ENCODE measurements at regions not wholly inside any gene's neighbourhood (a gene's known extent, or its start where the extent isn't known, plus 50 kb on each side); places are given as distances from the start of the nearest gene placed in this dataset.

DNA sequence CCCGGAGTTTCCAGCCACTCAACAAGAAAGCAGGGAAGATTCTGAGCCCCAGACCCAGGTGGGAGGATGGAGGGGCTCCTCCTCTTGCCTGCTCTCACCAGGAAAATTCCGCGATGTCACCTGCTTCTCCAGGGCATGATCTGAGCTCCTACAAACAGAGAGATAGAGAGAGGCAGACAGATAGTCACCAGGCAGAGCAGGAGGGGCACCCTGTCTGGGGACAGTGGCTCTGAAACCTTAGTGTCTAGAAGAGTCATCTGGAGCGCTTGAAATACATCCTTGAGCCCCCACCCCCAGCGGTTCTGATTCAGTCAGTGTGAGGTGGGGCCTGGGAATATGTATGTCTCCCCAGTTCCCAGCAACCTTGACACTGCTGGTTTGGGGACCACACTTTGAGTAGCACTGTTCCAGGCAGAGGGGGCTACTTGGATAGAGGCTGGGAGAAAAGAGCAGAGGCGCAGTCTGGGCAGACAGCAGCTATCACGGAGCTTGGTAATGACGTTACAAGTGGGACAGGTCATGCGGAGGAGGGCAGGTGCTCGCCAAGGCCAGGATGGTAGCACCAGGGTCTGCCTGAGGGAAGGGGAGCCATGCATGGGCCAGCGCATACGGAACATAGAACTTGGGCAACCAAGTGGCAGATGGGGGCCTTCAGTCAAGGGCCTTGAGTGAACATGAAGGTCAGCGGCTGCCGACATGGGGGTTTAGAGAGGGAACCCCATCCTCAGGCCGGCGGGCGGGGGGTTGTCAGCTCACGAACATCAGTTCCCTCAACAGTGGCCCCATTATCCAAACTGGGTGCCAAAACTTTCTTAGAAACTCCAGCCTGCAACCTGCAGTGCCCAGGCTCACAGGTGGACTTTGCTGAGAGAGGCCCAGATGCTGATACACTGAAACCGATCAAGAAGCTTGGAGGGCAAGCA is 60.9 kb upstream of the MYEOV start:
- H3K9me2 ChIP-seq (replicated peaks; ENCODE audit: insufficient read depth): no peaks in the 10 kb centered on the region
- H3K4me3 ChIP-seq: no peak overlapping the region
- H2AFZ ChIP-seq: no peak overlapping the region
- H3K4me1 ChIP-seq (ENCODE audit: insufficient read depth): no peaks in the 10 kb centered on the region
- no peak for DNase-seq (ENCODE audit: low spot score)
- H3K27me3 ChIP-seq: no peaks in the 10 kb centered on the region
- no peaks in the 10 kb centered on the region for H3K79me2 ChIP-seq
- TF ChIP-seq EZH2 (IDR thresholded peaks at IDR 0.05; ENCODE audit: borderline replicate concordance): no peak
- no peak for TF ChIP-seq EZH2phosphoT487 (IDR thresholded peaks at IDR 0.05; ENCODE audit: low read depth, severe bottlenecking, unreplicated experiment)
- TF ChIP-seq, protein P1, sequence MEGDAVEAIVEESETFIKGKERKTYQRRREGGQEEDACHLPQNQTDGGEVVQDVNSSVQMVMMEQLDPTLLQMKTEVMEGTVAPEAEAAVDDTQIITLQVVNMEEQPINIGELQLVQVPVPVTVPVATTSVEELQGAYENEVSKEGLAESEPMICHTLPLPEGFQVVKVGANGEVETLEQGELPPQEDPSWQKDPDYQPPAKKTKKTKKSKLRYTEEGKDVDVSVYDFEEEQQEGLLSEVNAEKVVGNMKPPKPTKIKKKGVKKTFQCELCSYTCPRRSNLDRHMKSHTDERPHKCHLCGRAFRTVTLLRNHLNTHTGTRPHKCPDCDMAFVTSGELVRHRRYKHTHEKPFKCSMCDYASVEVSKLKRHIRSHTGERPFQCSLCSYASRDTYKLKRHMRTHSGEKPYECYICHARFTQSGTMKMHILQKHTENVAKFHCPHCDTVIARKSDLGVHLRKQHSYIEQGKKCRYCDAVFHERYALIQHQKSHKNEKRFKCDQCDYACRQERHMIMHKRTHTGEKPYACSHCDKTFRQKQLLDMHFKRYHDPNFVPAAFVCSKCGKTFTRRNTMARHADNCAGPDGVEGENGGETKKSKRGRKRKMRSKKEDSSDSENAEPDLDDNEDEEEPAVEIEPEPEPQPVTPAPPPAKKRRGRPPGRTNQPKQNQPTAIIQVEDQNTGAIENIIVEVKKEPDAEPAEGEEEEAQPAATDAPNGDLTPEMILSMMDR (IDR thresholded peaks at IDR 0.05; ENCODE audit: poor library complexity): no peak
- H3K9me3 ChIP-seq (ENCODE audit: low read depth): no peaks in the 10 kb centered on the region
- H3K4me2 ChIP-seq: no peak overlapping the region
- no peaks in the 10 kb centered on the region for H4K20me1 ChIP-seq (ENCODE audit: insufficient read depth, poor library complexity, severe bottlenecking)
- no peak overlapping the region for H3K27ac ChIP-seq
- H3K36me3 ChIP-seq (replicated peaks; ENCODE audit: insufficient read depth, low read depth): no peaks in the 10 kb centered on the region
- 93% methylated on average over 19 of the region's 19 CpGs for WGBS (ENCODE audit: low lambda C conversion rate, missing lambda C conversion rate)

DNA sequence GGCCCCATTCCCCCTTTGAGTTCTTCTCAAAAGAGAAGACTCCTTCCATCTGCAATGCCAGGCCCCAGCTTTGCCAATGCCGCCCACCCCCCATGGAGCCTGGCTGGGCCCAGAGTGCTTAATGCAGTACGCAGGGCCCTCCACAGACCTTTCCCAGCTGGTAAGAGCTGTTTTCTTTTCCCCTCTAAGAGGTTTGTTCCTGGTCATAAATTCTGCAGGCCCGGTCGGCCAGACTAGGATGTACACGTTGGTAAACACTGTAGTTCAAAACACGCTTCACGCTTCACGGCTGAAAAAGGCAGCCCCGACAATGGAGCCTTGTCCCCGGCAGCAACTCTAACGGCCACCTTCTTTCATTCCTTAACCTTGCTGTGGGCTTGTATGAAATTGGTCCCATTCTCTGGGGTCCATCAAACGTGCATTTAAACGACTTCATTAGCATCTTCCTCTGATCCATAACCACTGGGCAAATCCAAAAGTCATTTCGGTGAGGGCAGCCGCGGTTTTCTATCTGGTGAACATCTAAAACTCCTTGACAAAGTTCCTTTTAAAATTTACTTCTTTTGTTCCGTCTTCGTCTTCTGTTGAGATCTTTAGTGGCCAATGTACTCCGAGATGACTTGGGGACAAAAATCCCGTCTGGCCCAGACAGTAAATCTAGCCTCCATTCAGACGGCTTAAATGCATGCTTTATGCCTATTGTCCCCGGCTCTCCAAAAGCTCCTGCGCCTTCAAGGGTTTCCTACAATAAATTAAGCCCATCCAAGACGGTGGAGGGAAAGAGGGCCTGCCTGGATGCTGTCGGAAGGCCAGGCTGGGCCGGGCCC is 60.0 kb upstream of the MYEOV start:
- WGBS (ENCODE audit: low lambda C conversion rate, missing lambda C conversion rate): 91% methylated on average over 26 of the region's 26 CpGs
- Histone ChIP-seq H3K4me2 (no peak overlapping the region), H3K4me3 (no peak overlapping the region), H3K9me2 (replicated peaks; ENCODE audit: insufficient read depth) (no peaks in the 10 kb centered on the region), H3K27ac (no peak overlapping the region), H3K27me3 (no peaks in the 10 kb centered on the region), H3K79me2 (no peaks in the 10 kb centered on the region), H3K36me3 (replicated peaks; ENCODE audit: insufficient read depth, low read depth) (no peaks in the 10 kb centered on the region), H2AFZ (no peak overlapping the region), H4K20me1 (ENCODE audit: insufficient read depth, poor library complexity, severe bottlenecking) (no peaks in the 10 kb centered on the region), H3K4me1 (ENCODE audit: insufficient read depth) (no peaks in the 10 kb centered on the region), H3K9me3 (ENCODE audit: low read depth) (no peaks in the 10 kb centered on the region)
- DNase-seq (ENCODE audit: low spot score): no peak
- TF ChIP-seq EZH2phosphoT487 (IDR thresholded peaks at IDR 0.05; ENCODE audit: low read depth, severe bottlenecking, unreplicated experiment) (no peak), EZH2 (IDR thresholded peaks at IDR 0.05; ENCODE audit: borderline replicate concordance) (no peak)
- TF ChIP-seq, protein P1 (IDR thresholded peaks at IDR 0.05; ENCODE audit: poor library complexity): no peak

DNA sequence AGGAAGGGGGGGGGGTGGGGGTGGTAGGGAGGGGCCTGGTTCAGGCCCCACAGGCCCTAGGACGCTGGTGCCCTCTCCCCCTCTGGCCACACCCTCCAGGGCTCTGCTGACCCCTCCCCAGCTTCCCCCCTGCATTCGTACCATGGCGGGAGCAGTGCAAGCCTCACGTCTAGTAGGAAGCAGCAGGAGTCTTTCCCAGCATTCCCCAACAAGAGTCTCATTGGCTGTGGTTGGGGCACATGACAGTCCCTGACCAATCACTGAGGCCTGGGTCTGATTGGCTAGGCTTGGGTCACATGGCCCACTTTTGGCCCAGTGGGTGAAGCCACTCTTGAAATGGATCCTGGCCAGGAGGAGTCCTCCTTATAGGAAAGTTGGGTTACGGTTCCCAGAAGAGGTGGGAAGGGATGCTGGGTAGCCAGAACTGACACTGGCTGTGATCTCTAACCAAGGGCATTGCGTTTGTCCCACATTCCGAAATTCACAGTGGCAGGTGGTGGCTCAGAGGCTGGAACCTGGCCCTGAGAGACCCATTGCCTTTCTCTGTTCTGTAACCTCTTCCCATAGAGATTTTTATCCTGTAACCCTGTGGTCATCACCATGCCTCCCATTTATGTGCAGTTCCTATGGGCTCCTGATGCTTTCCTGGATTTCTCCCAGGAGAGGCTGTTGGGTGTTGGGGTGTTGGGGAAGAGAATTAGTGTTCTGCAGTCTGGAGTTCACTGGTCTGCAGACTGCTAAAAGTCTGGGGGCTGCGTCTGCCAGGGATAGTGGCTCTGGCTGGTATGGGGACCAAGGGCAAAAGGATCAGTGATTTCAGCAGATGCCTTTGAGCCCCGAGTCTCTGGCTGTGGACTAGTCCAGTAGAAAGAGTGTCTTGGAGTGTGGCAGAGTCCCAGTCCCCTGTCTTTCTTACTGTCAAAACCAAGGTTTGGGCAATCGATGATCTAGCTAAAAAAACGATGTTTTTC is 58.9 kb upstream of the MYEOV start:
- no peaks in the 10 kb centered on the region for H4K20me1 ChIP-seq (ENCODE audit: insufficient read depth, poor library complexity, severe bottlenecking)
- 94% methylated on average over 10 of the region's 11 CpGs for WGBS (ENCODE audit: low lambda C conversion rate, missing lambda C conversion rate)
- H3K27me3 ChIP-seq: no peaks in the 10 kb centered on the region
- H3K79me2 ChIP-seq: no peaks in the 10 kb centered on the region
- H3K4me2 ChIP-seq: no peak overlapping the region
- H2AFZ ChIP-seq: no peak overlapping the region
- no peaks in the 10 kb centered on the region for H3K9me3 ChIP-seq (ENCODE audit: low read depth)
- H3K4me3 ChIP-seq: no peak overlapping the region
- H3K9me2 ChIP-seq (replicated peaks; ENCODE audit: insufficient read depth): no peaks in the 10 kb centered on the region
- no peak overlapping the region for H3K27ac ChIP-seq
- no peak for DNase-seq (ENCODE audit: low spot score)
- no peaks in the 10 kb centered on the region for H3K4me1 ChIP-seq (ENCODE audit: insufficient read depth)
- no peak for TF ChIP-seq EZH2 (IDR thresholded peaks at IDR 0.05; ENCODE audit: borderline replicate concordance)
- TF ChIP-seq, protein P1 (IDR thresholded peaks at IDR 0.05; ENCODE audit: poor library complexity): no peak
- no peak for TF ChIP-seq EZH2phosphoT487 (IDR thresholded peaks at IDR 0.05; ENCODE audit: low read depth, severe bottlenecking, unreplicated experiment)
- H3K36me3 ChIP-seq (replicated peaks; ENCODE audit: insufficient read depth, low read depth): no peaks in the 10 kb centered on the region
